Osteocyte (in vitro differentiated cells): ENCODE measurements at regions not wholly inside any gene's neighbourhood (a gene's known extent, or its start where the extent isn't known, plus 50 kb on each side); places are given as distances from the start of the nearest gene placed in this dataset.

Experiments used
- DNase-seq: peaks from one replicate; pipeline ENCODE4 v3.0.0; 2021; ENCODE audit warnings: mixed read lengths; ENCODE audit not compliant: unreplicated experiment; ENCODE audit errors: extremely low spot score
- H3K27ac Mint-ChIP-seq: one replicate; pipeline ENCODE4 v1.8.0; 2021; ENCODE audit warnings: mild to moderate bottlenecking, mixed read lengths; ENCODE audit not compliant: unreplicated experiment
- H3K27me3 Mint-ChIP-seq: one replicate; pipeline ENCODE4 v1.8.0; 2021; ENCODE audit warnings: mixed read lengths; ENCODE audit not compliant: unreplicated experiment
- H3K36me3 Mint-ChIP-seq: one replicate; pipeline ENCODE4 v1.8.0; 2021; ENCODE audit warnings: mixed read lengths; ENCODE audit not compliant: unreplicated experiment
- H3K4me1 Mint-ChIP-seq: one replicate; pipeline ENCODE4 v1.8.0; 2021; ENCODE audit warnings: mixed read lengths; ENCODE audit not compliant: unreplicated experiment
- H3K4me3 Mint-ChIP-seq: one replicate; pipeline ENCODE4 v1.8.0; 2021; ENCODE audit warnings: mild to moderate bottlenecking, moderate library complexity, mixed read lengths; ENCODE audit not compliant: unreplicated experiment
- H3K9me3 Mint-ChIP-seq: one replicate; pipeline ENCODE4 v1.8.0; 2021; ENCODE audit warnings: mixed read lengths; ENCODE audit not compliant: unreplicated experiment
- CTCF ChIP-seq: fragments of 200-600 bp; sonication (generic); IDR thresholded peaks from 2 replicates; pipeline ENCODE4 v1.5.0; 2021; ENCODE audit warnings: antibody characterized with exemption, mild to moderate bottlenecking, moderate library complexity

DNA sequence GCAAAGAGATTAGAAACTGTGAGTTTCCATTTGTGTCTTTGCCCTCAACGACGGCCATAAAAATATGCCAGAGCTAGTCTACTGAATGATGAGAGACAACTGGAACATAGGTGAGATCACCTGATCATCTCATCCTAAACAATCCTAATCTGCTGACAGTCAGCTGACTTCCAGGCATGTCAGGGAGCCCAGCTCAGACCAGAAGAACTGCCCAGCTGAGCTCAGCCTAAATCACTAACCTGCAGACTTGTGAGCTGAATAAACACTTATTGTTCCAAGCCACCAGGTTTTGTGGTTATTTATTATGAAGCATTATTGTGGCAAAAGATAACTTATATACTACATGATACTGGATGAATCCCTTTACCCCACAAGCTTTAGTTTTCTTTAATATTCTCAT is 118.9 kb upstream of the PLEKHG7 start:
- TF ChIP-seq CTCF: no peak
- H3K4me1 Mint-ChIP-seq: peaks cover 2% of the 10 kb centered on the region
- peaks cover 13% of the 10 kb centered on the region for H3K9me3 Mint-ChIP-seq
- no peak for DNase-seq
- H3K27ac Mint-ChIP-seq: no peak overlapping the region
- no peak overlapping the region for H3K4me3 Mint-ChIP-seq
- H3K36me3 Mint-ChIP-seq: peaks cover 1% of the 10 kb centered on the region
- no peaks in the 10 kb centered on the region for H3K27me3 Mint-ChIP-seq

- Mint-ChIP-seq H3K4me1 (peaks cover 2% of the 10 kb centered on the region), H3K36me3 (peaks cover 1% of the 10 kb centered on the region), H3K4me3 (no peak overlapping the region), H3K27me3 (no peaks in the 10 kb centered on the region), H3K27ac (no peak overlapping the region), H3K9me3 (peaks cover 13% of the 10 kb centered on the region)
- DNase-seq: no peak
- TF ChIP-seq CTCF: no peak
Measured at GRCh38 chr12:92582893-92583292, 119.9 kb upstream of the PLEKHG7 start.

DNA sequence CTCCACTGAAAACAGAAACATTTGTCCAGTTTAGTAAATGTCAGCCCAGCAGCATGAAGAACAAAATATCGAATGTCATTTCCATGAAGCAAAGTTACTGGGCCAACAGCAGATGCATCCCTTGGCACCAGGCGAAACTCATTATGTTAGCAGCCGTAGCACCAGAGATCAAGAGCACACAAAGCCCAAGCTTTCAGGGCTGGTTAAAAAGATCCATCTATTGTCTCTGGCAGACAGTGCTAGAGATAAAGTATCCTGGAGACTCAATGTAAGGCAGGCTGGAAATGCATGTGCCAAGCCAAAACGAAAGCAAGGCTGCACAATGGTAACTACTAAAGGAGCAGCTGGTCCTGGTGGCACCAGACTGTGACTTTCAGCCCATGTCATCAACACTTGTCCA is 120.3 kb upstream of the PLEKHG7 start:
- Mint-ChIP-seq H3K9me3 (peaks cover 13% of the 10 kb centered on the region), H3K4me3 (no peak overlapping the region), H3K4me1 (peaks cover 2% of the 10 kb centered on the region), H3K27me3 (no peaks in the 10 kb centered on the region), H3K36me3 (peaks cover 1% of the 10 kb centered on the region), H3K27ac (no peak overlapping the region)
- no peak for TF ChIP-seq CTCF
- DNase-seq: no peak

DNA sequence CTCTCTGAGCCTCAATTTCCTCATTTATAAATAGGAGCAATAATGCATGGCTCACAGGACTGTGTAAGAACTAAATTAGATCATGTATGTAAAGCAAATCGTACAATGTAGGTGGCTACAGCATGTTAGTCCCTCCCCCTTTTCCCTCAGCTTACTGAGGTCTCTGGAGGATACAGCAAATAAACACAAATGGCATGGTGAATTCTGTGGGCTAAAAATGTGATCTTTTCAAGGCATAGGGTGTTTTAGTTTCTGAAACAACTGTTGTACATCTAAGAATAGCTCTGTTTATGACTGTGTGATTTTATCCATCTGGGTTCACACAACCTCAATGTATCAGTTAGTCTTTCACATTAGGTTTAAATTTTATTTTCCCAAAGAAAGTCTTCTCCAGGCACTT is 121.2 kb upstream of the PLEKHG7 start:
- no peak for TF ChIP-seq CTCF
- DNase-seq: no peak
- peaks cover 1% of the 10 kb centered on the region for H3K36me3 Mint-ChIP-seq
- H3K9me3 Mint-ChIP-seq: peaks cover 13% of the 10 kb centered on the region
- H3K4me3 Mint-ChIP-seq: no peak overlapping the region
- H3K27me3 Mint-ChIP-seq: no peaks in the 10 kb centered on the region
- no peak overlapping the region for H3K27ac Mint-ChIP-seq
- H3K4me1 Mint-ChIP-seq: peaks cover 2% of the 10 kb centered on the region

DNA sequence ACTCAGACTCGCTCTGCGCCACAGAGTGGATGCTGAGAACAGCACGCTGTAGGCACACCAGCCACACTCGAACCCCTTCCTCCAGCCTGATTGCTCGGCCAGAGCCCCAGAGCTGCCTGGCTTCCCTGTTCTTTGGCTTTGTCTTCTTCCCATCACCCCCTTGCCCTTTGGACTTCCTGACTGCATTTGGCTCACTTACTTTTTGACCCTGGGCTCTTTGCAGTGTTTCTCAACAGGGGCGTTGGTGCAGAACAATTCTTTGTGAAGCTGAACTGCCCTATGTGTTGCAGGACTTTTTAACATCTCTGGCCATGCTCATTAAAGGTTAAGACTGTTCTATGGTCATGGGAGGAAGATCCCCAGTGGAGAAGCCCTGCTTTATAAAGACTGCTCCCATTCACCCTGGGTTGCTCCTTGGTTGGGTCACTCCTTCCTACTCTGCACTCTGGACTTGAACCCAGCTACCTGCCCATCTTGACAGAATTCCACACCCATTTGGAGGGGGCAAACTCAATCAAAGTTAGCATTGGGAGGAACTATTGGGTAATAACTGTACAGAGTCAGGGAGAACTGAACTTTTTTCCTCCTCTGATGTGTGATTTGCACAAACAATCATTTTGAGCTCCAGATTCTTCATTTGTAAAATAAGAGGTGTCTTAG is 127.7 kb upstream of the PLEKHG7 start:
- no peaks in the 10 kb centered on the region for H3K4me1 Mint-ChIP-seq
- no peak overlapping the region for H3K27ac Mint-ChIP-seq
- H3K36me3 Mint-ChIP-seq: no peaks in the 10 kb centered on the region
- TF ChIP-seq CTCF: no peak
- no peaks in the 10 kb centered on the region for H3K27me3 Mint-ChIP-seq
- H3K4me3 Mint-ChIP-seq: no peak overlapping the region
- no peaks in the 10 kb centered on the region for H3K9me3 Mint-ChIP-seq
- DNase-seq: no peak
